Heart right ventricle (tissue), 16 donors: ENCODE measurements at regions not wholly inside any gene's neighbourhood (a gene's known extent, or its start where the extent isn't known, plus 50 kb on each side); places are given as distances from the start of the nearest gene placed in this dataset.

Experiments used
- ATAC-seq, 8 donors: fragments of 200-7000 bp; cut with Tn5 transposase; one replicate each; pipeline ENCODE4 v1.9.1; 2020; ENCODE audit warnings: mild to moderate bottlenecking in 8 of 8, moderate library complexity in 8 of 8, moderate number of reproducible peaks in 1 of 8
- DNase-seq, 2 donors: peaks; one replicate each; pipeline ENCODE4 v3.0.0-alpha.2; 2020
- H3K27ac ChIP-seq, 10 donors: fragments of 200-600 bp; sonication (generic) in 2 of 10; one replicate each; pipeline versions ENCODE4 v1.5.0 to v1.8.0; 2020 to 2022; ENCODE audit warnings: mild to moderate bottlenecking in 3 of 10
- H3K27me3 ChIP-seq, 7 donors: fragments of 200-600 bp; one replicate each; pipeline ENCODE4 v1.8.0; 2021 to 2022; ENCODE audit warnings: mild to moderate bottlenecking in 2 of 7
- H3K36me3 ChIP-seq, 9 donors: fragments of 200-600 bp; sonication (generic) in 1 of 9; one replicate each; pipeline versions ENCODE4 v1.5.0 to v1.8.0; 2020 to 2022; ENCODE audit warnings: mild to moderate bottlenecking in 2 of 9
- H3K4me1 ChIP-seq, 9 donors: fragments of 200-600 bp; sonication (generic) in 1 of 9; one replicate each; pipeline versions ENCODE4 v1.5.0 to v1.8.0; 2020 to 2022; ENCODE audit warnings: mild to moderate bottlenecking in 4 of 9
- H3K4me3 ChIP-seq, 10 donors: fragments of 200-600 bp; sonication (generic) in 2 of 10; one replicate each; pipeline versions ENCODE4 v1.5.0 to v1.8.0; 2020 to 2022; ENCODE audit warnings: mild to moderate bottlenecking in 7 of 10, moderate library complexity in 2 of 10
- H3K9me3 ChIP-seq, 11 donors: fragments of 200-600 bp in 10 of 11; sonication (generic) in 2 of 11; one replicate each; pipeline versions ENCODE4 v1.5.0 to v1.8.0; 2013 to 2022; ENCODE audit warnings: mild to moderate bottlenecking in 2 of 11, control low read depth in 1 of 11, moderate library complexity in 1 of 11
- WGBS, 2 donors: extraction: QIAGEN DNeasy Blood & Tissue Kit; methylation state at CpG; one replicate each; pipeline ENCODE4 v1.1.7; 2013; ENCODE audit warnings: inconsistent platforms in 1 of 2; 5-methylcytosine and 5-hydroxymethylcytosine counted together
- intact Hi-C, 10 donors: fragments of 100-400 bp; cut with DNase I; formaldehyde crosslinking; loops; one replicate each; pipeline versions ENCODE4 v1.11.1 to v1.14.2; 2022
- TF ChIP-seq, protein P1 (sequence below), 9 donors: fragments of 200-600 bp; sonication (generic) in 2 of 9; IDR thresholded peaks; one replicate each; pipeline versions ENCODE4 v1.5.0 to v1.8.0; 2021 to 2022; ENCODE audit warnings: antibody characterized with exemption in 9 of 9, mild to moderate bottlenecking in 5 of 9, moderate library complexity in 1 of 9
- donor health status: Arrhythmogenic right ventricular cardiomyopathy.
- donor health status: ischemic (EF 13 %, LVEDD 7.1; RV severe dilation, severe dysfunction).
- donor health status: healthy with polysubstance abuse.
- donor health status: DM: no; HTN: yes; CAD: no.
- donor health status: DM: no; HTN: no; CAD: no.
- donor health status: ischemic (EF 25% LVEDD 6.9; RV normal size, moderate dysfunction).
- donor health status: ischemic (EF 25% LVEDD 5.7; RV mildly dilated, moderate dysfunction).
- donor health status: healthy.
- donor health status: DM: yes; HTN: yes; CAD: no.
- donor health status: Ischemic cardiomyopathy.
- donor health status: ischemic (EF 35%, LVEDD 5.7; RV mildly dilated, moderate dysfunction).
- donor health status: nonischemic (EF 11% LVEDD 7.7; RV severe dilation, severe dysfunction).
- donor health status: DM: yes; HTN: yes; CAD: no.
- donor health status: PGD.
- donor health status: ischemic (EF 29% LVEDD 5.4; RV normal size, mild dysfunction).
- donor health status: nonischemic (EF 23%, LVEDD 6.1; RV moderate dilation, normal function).

DNA sequence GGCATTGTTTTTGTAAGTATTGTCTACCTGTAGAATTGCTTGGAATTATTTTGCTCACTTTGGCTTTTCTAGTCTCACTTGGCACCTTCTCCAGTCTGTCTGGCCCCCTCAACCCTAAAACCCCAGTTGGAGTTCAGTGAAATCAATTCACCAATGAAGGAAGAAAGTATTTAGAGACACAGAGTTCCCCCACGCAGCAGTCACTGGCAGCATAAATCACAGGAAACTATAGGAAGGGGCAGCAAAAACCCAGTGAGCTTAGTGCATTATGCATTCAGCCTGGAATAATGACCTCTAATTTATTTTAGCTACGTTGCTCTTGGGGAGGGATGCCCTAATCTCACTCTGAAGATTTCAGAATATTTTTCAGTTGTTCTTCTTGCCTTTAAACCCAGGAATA is 204.7 kb upstream of the BLID start:
- no peak for DNase-seq
- no peak for ATAC-seq
- TF ChIP-seq, protein P1, sequence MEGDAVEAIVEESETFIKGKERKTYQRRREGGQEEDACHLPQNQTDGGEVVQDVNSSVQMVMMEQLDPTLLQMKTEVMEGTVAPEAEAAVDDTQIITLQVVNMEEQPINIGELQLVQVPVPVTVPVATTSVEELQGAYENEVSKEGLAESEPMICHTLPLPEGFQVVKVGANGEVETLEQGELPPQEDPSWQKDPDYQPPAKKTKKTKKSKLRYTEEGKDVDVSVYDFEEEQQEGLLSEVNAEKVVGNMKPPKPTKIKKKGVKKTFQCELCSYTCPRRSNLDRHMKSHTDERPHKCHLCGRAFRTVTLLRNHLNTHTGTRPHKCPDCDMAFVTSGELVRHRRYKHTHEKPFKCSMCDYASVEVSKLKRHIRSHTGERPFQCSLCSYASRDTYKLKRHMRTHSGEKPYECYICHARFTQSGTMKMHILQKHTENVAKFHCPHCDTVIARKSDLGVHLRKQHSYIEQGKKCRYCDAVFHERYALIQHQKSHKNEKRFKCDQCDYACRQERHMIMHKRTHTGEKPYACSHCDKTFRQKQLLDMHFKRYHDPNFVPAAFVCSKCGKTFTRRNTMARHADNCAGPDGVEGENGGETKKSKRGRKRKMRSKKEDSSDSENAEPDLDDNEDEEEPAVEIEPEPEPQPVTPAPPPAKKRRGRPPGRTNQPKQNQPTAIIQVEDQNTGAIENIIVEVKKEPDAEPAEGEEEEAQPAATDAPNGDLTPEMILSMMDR (IDR thresholded peaks at IDR 0.05), result no peak
- Histone ChIP-seq H3K4me3 (peak overlapping the region in 1 of 10 donors; percentile 0), H3K9me3 (no peaks in the 10 kb centered on the region), H3K27me3 (no peaks in the 10 kb centered on the region), H3K36me3 (no peaks in the 10 kb centered on the region), H3K4me1 (peaks cover 0 to 43% (median 10%) of the 10 kb centered on the region in 9 donors), H3K27ac (peak overlapping the region in 1 of 10 donors; percentile 34)
- intact Hi-C loops, result no loop called here
- WGBS, 2 donors, result 77 to 81% methylated on average over 2 of the region's 2 CpGs

DNA sequence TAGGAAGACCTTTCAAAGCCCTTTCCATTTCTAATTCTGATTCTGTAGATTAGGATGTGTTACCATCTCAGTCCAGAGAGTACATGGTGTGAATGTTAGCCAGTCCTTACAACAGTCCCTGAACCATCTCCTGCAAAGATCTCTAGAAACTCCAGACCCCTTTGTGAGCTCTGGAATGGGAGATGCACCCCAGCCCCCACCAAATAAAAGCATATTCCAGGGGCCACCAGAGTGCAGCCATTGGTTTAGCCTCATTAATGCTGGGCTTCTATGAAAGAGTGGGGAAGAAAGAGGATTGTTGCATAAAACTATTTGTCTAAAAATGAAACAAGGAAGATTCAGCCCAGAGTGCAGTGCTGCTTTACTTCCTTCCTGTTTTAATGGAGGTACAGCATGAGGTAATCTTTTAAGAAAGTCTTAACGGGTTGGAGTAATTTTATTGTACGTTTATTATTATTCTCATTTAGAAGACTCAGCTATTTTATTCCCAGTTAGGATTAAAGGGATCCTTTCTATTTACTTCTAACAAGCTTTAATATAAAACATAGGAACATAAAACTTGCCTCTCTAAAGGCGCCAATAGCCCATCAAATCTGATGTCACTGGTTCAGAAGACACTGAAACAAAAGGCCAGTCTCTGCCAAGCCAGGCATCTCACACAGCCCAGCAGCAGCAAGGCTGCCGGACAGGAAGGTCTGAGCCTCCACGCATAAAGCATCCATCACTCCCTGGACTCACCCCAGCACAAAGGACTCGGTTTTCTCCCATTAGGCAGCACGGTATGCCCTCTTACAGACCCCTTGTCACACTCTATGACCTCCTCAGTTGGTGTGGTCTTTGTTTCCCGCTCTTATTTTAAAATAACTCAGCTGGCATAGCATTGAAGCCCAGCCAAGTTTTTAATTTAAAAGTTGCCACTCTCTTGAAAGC is 203.9 kb upstream of the BLID start:
- Histone ChIP-seq H3K9me3 (no peaks in the 10 kb centered on the region), H3K4me3 (no peak overlapping the region), H3K4me1 (peaks cover 0 to 43% (median 10%) of the 10 kb centered on the region in 9 donors), H3K27ac (peak overlapping the region in 2 of 10 donors; percentile 34 to 43), H3K27me3 (no peaks in the 10 kb centered on the region), H3K36me3 (no peaks in the 10 kb centered on the region)
- intact Hi-C loops, result no loop called here
- ATAC-seq (peak in 3 of 8 donors; percentile 25 to 43 (median 34)), DNase-seq (no peak)
- TF ChIP-seq, protein P1 (IDR thresholded peaks at IDR 0.05), result no peak
- WGBS, 2 donors, result 52 to 61% methylated on average over 8 of the region's 8 CpGs

DNA sequence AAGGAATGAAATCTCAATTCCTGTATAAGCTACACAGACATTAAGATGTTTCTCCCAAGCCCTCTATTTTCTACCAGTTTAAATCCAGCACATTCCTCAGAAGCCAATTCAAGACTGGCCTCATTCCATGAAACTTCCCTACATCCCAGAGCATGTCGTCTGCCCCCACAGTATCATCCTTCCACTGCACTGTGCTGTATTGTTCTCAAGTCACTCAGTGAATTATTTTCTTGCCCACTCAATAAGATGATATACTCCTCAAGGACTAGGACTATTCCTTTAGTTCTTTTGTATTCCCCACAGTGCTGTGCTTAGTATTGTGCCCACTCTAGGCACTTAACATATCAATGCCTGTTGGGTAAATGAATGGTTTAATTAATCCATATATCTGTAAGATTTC is 203.1 kb upstream of the BLID start:
- intact Hi-C loops, result no loop called here
- WGBS, 2 donors, result 15 to 20% methylated on average over 1 of the region's 1 CpG

DNA sequence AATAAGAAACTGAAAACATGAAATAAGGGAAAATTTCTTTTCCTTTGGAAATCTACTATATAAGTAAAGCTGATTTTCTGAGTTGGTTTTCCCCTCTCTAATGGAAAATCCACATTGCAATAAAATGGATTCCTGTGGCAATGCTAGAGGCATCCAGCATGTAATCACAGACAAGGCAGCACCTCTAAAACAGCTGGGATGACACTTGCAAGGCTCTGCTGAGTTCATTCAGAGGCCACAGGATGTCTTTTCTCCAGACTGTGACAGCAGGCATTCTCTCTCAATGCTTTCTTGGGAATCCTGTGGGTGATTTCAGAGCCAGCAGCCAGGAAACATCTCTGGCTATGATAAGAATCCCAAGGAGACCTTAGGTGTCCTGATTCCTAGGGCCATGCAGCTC is 201.3 kb upstream of the BLID start:
- no peak for DNase-seq
- no peaks in the 10 kb centered on the region for H3K27me3 ChIP-seq
- intact Hi-C loops, result no loop called here
- no peaks in the 10 kb centered on the region for H3K36me3 ChIP-seq
- peaks cover 0 to 37% (median 10%) of the 10 kb centered on the region in 9 donors for H3K4me1 ChIP-seq
- no peak overlapping the region for H3K4me3 ChIP-seq
- peak in 2 of 8 donors; percentile 31 to 66 for ATAC-seq
- no peaks in the 10 kb centered on the region for H3K9me3 ChIP-seq
- TF ChIP-seq, protein P1 (IDR thresholded peaks at IDR 0.05), result no peak
- H3K27ac ChIP-seq, result peak overlapping the region in 1 of 10 donors; percentile 0

More for the DNA sequence above, 203.1 kb upstream of the BLID start:
- H3K4me1 ChIP-seq, result peaks cover 0 to 43% (median 10%) of the 10 kb centered on the region in 9 donors
- TF ChIP-seq, protein P1 (IDR thresholded peaks at IDR 0.05), result no peak
- H3K27ac ChIP-seq, result peak overlapping the region in 1 of 10 donors; percentile 34
- H3K36me3 ChIP-seq, result no peaks in the 10 kb centered on the region
- no peak for ATAC-seq
- H3K4me3 ChIP-seq, result no peak overlapping the region
- no peaks in the 10 kb centered on the region for H3K27me3 ChIP-seq
- no peak for DNase-seq
- no peaks in the 10 kb centered on the region for H3K9me3 ChIP-seq
